GM12872 (cell line): ENCODE measurements at regions not wholly inside any gene's neighbourhood (a gene's known extent, or its start where the extent isn't known, plus 50 kb on each side); places are given as distances from the start of the nearest gene placed in this dataset.

Experiments used
- TF ChIP-seq, protein P1 (sequence below): IDR thresholded peaks from 3 replicates; pipeline ENCODE4 v1.5.1; 2011; ENCODE audit warnings: low read depth, mild to moderate bottlenecking, low read length, moderate library complexity; ENCODE audit not compliant: insufficient read depth

DNA sequence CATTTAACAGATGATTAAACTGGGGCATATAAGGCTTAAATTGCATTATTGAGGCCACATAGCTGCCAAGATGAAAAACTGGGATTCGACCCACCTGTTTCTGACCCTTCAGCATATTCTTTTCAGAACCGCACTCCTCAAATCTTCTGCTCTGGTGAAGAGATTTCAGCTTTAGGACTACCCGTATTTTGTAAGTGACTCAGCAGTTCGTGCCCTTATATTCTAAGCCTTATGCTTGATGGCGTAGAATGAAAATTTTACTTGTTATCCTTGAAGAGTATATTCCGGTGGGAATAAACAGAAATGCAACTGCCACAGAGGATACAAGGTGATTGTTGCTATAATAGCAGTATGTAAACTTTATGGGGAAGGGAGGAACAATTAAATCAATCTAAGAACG, 657.1 kb downstream of the DOK5 start:
- TF ChIP-seq, protein P1, sequence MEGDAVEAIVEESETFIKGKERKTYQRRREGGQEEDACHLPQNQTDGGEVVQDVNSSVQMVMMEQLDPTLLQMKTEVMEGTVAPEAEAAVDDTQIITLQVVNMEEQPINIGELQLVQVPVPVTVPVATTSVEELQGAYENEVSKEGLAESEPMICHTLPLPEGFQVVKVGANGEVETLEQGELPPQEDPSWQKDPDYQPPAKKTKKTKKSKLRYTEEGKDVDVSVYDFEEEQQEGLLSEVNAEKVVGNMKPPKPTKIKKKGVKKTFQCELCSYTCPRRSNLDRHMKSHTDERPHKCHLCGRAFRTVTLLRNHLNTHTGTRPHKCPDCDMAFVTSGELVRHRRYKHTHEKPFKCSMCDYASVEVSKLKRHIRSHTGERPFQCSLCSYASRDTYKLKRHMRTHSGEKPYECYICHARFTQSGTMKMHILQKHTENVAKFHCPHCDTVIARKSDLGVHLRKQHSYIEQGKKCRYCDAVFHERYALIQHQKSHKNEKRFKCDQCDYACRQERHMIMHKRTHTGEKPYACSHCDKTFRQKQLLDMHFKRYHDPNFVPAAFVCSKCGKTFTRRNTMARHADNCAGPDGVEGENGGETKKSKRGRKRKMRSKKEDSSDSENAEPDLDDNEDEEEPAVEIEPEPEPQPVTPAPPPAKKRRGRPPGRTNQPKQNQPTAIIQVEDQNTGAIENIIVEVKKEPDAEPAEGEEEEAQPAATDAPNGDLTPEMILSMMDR: no peak

DNA sequence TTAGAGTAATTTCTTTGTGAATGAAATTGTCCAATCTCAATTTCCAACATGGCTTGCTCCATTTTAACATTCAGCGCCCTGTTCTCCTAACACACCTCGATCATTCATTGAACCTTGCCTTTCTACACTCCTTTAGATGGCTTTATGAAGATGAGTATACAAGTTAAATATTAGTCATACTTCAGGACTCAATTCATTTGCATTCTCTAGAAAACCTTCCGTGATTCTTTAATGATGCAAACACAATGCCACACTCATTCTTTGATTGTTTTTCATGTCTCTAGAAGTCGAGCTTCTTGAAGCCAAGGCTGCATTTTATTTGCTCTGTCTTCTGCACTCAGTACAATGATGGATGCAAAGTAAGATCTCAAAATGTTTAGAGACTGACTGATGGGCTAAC, 641.2 kb downstream of the DOK5 start:
- TF ChIP-seq, protein P1: no peak

DNA sequence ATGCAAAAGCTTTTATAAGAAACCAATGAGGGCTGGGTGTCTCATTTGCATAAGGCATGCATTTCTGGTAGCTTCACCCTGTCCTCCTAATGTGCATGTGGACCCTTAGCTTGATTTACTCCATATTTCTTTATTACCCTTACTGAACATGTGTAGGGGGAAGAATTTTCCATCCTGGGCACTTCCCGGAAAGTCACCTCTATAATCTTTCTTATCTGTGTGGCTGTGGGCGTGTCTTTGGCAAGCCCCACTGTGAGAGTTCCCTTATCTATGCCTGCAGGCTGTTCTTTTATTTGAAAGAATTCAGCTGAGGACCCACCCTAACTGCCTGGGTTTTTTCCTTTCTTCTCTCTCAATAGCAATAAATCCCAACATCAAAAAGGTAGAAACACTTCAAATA, 627.8 kb downstream of the DOK5 start:
- TF ChIP-seq, protein P1: no peak

DNA sequence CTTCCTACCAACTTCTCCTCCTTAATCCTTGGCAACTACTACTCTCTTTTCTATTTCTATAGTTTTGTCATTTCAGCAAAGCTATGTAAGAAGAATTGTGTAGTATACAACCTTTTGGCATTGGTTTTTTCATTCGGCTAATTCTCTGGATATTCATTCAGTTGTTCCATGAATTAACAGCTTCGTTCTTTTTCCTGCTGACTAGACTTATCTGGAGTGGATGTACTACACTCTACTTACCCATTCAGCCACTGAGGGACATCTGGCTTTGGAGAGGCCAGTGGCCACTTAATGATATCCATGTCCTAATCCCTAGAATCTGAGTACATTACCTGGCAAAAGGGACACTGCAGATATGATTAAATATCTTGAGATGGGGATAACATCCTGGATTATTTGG, 623.9 kb downstream of the DOK5 start:
- TF ChIP-seq, protein P1: no peak

DNA sequence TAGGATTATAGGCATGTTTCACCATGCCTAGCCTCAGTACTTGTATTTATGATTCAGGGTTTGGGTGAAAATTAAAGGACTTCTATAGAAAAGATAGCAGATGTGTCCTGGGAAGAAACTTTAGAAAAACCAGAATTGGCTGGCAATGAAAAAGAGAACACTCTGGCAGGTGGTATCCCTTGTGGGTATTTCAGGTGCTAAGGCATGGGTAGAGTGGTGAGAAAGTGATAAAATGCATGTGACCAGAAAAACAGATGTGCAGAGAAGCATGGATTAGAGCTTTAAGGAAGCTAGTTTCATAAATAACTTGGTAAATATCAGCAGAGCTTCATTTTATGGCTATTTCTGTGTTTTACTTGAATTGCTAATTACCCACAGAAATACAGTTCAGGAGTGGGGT, 622.2 kb downstream of the DOK5 start:
- TF ChIP-seq, protein P1: no peak

DNA sequence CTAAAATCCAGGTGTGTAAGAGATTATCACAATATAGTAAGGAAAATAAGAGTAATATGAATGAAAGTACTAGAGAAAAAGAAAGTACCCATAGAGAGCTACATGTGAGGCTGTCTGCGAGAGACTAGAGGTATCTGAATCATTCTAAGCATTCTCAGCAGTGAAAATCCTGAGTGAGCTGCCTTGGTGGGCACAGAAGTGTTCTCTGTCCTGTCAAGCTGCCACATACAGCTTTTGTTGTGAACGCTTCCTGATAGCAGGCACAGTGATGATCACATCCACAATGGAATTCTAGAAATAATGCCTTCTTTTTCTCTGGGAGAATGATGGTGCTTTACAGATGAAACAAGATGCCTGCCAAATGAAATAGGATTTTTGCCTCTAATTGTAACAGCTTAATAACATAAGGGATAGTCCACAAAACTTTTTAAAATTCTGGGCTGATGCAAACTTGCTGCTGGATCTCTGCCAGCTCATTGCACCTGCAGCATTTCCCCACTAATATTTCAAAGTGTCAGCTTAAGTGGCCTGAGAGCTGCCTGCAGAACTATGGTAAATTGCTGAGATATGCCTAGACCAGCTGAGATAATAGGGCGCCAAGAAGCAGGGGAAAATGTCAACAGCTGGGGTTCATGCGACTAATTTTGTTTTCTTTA, 620.5 kb downstream of the DOK5 start:
- TF ChIP-seq, protein P1: no peak

DNA sequence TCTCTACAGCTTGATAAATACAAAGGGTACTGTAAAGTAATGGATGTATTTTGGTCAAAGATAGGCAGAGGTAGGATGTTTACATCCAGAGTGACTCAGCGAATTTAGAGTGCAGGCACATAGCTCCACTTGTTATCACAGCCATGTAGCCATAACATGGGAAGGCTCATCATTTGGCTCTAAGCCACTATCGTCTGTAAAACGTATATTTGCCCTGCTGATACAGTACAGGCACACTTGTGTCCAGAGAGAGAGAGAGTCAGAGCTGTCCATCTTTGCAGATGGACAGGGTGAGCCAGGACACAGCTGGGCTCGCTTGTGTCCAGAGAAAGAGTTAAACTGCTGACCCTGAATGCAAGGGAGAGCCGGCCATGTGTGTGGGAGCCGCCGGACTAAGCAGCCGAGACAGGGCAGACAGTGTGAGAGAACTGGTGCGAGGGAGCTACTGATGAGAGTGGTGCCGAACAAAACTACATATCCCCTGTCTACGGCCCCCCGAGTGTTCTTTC, 619.0 kb downstream of the DOK5 start:
- TF ChIP-seq, protein P1: no peak
